CD4-positive, alpha-beta T cell (primary cell): ENCODE measurements at regions not wholly inside any gene's neighbourhood (a gene's known extent, or its start where the extent isn't known, plus 50 kb on each side); places are given as distances from the start of the nearest gene placed in this dataset.
"Not testable (repeated sequence)": the region's sequence is repeated elsewhere in the genome, so short reads cannot be mapped to it uniquely, and the experiment has no call there.

Source experiments
- ATAC-seq: fragments of 200-7000 bp; cut with Tn5 transposase; one replicate; pipeline ENCODE4 v1.10.0; 2022; ENCODE audit warnings: mild to moderate bottlenecking; ENCODE audit not compliant: poor library complexity
- CTCF ChIA-PET: fragments of 350-600 bp; sonication (Branson Sonifier 250); formaldehyde crosslinking; loops from one replicate; lab custom pipeline; 2021; ENCODE audit warnings: antibody characterized with exemption, inconsistent platforms; lab: Charles Lee
- POLR2A ChIA-PET: fragments of 350-600 bp; sonication (Branson Sonifier 250); formaldehyde crosslinking; loops from one replicate; lab custom pipeline; 2021; ENCODE audit warnings: antibody characterized with exemption, inconsistent platforms; lab: Charles Lee
- DNase-seq, 14 experiments: peaks; one replicate each; pipeline ENCODE4 v3.0.0-alpha.2; 2013 to 2020; ENCODE audit warnings: mixed read lengths in 2 of 14
- H3K27ac ChIP-seq, 2 donors: one replicate each; pipeline versions ENCODE4 v1.5.1 to v1.7.0; 2013; ENCODE audit warnings: low read length in 2 of 2, low read depth in 1 of 2, mild to moderate bottlenecking in 1 of 2
- H3K27me3 ChIP-seq, 2 experiments: 1 replicate in 1 of 2; 2 replicates in 1 of 2; pipeline versions ENCODE4 v1.6.1 to v1.7.0; 2013; ENCODE audit warnings: low read length in 2 of 2, control low read depth in 1 of 2, mild to moderate bottlenecking in 1 of 2, moderate library complexity in 1 of 2; ENCODE audit not compliant: insufficient read depth in 2 of 2, control insufficient read depth in 1 of 2
- H3K36me3 ChIP-seq: one replicate; pipeline ENCODE4 v1.6.1; 2013; ENCODE audit warnings: low read length, control low read depth; ENCODE audit not compliant: insufficient read depth
- H3K4me1 ChIP-seq: one replicate; pipeline ENCODE4 v1.6.1; 2013; ENCODE audit warnings: low read length, control low read depth; ENCODE audit not compliant: insufficient read depth
- H3K4me3 ChIP-seq: one replicate; pipeline ENCODE4 v1.5.1; 2013; ENCODE audit warnings: mild to moderate bottlenecking, low read length, moderate library complexity
- H3K9me3 ChIP-seq, 2 experiments: 1 replicate in 1 of 2; 2 replicates in 1 of 2; pipeline versions ENCODE4 v1.6.1 to v1.7.0; 2013; ENCODE audit warnings: low read length in 2 of 2, mild to moderate bottlenecking in 2 of 2, control low read depth in 1 of 2, moderate library complexity in 1 of 2; ENCODE audit not compliant: control insufficient read depth in 1 of 2, insufficient read depth in 1 of 2
- H3K27ac Mint-ChIP-seq: one replicate; pipeline ENCODE4 v1.8.0; 2020; ENCODE audit warnings: mixed read lengths
- H3K27me3 Mint-ChIP-seq: one replicate; pipeline ENCODE4 v1.8.0; 2021; ENCODE audit warnings: mixed read lengths
- H3K36me3 Mint-ChIP-seq: one replicate; pipeline ENCODE4 v1.8.0; 2021; ENCODE audit warnings: low read depth, mixed read lengths
- H3K4me1 Mint-ChIP-seq: one replicate; pipeline ENCODE4 v1.8.0; 2021; ENCODE audit warnings: low read depth, mixed read lengths
- H3K4me3 Mint-ChIP-seq: one replicate; pipeline ENCODE4 v1.8.0; 2020; ENCODE audit warnings: mild to moderate bottlenecking, mixed read lengths
- H3K9me3 Mint-ChIP-seq: one replicate; pipeline ENCODE4 v1.8.0; 2020; ENCODE audit warnings: mixed read lengths
- intact Hi-C, 2 experiments: fragments of 100-400 bp; cut with DNase I in 1 of 2; cut with micrococcal nuclease in 1 of 2; formaldehyde crosslinking; loops; one replicate each; pipeline versions ENCODE4 v1.15.1 to v1.9.0; 2023 to 2025; cut with DNase I, micrococcal nuclease
- TF ChIP-seq, protein P1 (sequence below): fragments of 200-600 bp; IDR thresholded peaks from one replicate; pipeline ENCODE4 v1.8.0; 2022; ENCODE audit warnings: antibody characterized with exemption, mild to moderate bottlenecking

DNA sequence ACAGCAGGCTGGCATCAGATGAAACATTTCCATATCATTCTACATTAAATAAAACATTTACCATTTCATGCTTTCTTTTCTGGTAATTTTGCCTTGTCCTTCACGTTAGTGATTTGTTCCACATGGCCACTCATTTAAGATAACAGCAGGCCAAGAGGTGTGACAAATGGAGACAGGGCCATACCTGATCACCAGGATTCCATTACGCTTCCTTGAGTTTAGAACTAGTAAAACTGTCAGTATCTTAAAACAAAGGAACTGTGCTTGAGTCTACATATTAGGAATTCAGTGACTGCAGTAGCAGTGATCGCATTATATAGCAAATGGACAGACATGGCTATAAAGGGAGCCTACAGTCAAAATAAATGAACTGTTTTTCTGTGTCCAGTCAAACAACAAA is 155.1 kb upstream of the FSHR start:
- H3K27ac Mint-ChIP-seq, result no peak overlapping the region
- H3K36me3 Mint-ChIP-seq, result no peaks in the 10 kb centered on the region
- H3K27me3 Mint-ChIP-seq, result no peaks in the 10 kb centered on the region
- DNase-seq, result no peak
- peaks cover 7% of the 10 kb centered on the region for H3K9me3 Mint-ChIP-seq
- no peak overlapping the region for H3K4me3 Mint-ChIP-seq
- H3K36me3 ChIP-seq, result no peaks in the 10 kb centered on the region
- TF ChIP-seq, protein P1, sequence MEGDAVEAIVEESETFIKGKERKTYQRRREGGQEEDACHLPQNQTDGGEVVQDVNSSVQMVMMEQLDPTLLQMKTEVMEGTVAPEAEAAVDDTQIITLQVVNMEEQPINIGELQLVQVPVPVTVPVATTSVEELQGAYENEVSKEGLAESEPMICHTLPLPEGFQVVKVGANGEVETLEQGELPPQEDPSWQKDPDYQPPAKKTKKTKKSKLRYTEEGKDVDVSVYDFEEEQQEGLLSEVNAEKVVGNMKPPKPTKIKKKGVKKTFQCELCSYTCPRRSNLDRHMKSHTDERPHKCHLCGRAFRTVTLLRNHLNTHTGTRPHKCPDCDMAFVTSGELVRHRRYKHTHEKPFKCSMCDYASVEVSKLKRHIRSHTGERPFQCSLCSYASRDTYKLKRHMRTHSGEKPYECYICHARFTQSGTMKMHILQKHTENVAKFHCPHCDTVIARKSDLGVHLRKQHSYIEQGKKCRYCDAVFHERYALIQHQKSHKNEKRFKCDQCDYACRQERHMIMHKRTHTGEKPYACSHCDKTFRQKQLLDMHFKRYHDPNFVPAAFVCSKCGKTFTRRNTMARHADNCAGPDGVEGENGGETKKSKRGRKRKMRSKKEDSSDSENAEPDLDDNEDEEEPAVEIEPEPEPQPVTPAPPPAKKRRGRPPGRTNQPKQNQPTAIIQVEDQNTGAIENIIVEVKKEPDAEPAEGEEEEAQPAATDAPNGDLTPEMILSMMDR, result no peak
- intact Hi-C loops, result no loop called here
- H3K9me3 ChIP-seq, result no peaks in the 10 kb centered on the region
- no peaks in the 10 kb centered on the region for H3K4me1 ChIP-seq
- CTCF ChIA-PET, result no interaction called here
- H3K4me3 ChIP-seq, result no peak overlapping the region
- H3K27me3 ChIP-seq, result no peaks in the 10 kb centered on the region
- no peak overlapping the region for H3K27ac ChIP-seq
- no peak for ATAC-seq
- POLR2A ChIA-PET, result no interaction called here
- no peaks in the 10 kb centered on the region for H3K4me1 Mint-ChIP-seq

DNA sequence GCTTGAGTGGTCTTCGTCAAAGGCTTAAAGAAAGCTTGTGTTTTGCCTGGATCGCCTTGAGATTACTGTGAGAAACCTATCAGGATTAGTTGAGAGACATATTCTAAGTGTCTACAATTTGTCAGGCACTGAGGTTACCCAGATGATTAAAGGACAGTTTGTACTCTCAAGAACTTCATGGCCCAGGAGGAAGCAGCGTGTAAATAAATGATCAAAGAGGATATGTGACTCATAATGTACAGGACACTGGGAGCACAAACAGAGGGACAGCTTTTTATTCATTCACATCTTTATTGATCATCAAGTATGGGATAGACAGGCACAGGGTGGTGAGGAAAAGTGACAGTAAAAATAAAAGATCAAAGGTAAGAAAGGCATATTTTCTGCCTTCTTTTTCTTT is 152.6 kb upstream of the FSHR start:
- H3K4me3 Mint-ChIP-seq, result no peak overlapping the region
- no peaks in the 10 kb centered on the region for H3K36me3 Mint-ChIP-seq
- POLR2A ChIA-PET, result no interaction called here

DNA sequence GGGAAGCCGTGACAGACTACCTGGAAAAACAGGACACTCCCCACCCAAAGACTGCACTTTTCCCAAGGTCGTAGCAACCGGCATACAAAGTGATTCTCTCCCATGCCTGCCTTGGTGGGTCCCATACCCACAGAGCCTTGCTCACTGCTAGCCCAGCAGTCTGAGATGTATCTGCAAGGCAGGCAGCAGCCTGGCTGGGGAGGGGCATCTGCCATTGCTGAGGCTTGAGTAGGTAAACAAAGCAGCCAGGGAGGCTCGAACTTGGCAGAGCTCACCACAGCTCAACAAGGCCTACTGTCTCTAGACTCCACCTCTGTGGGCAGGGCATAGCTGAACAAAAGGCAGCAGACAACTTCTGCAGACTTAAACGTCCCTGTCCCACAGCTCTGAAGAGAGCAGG is 144.4 kb upstream of the FSHR start:
- ATAC-seq, intact Hi-C loops, H3K36me3 ChIP-seq, DNase-seq, H3K9me3 ChIP-seq, H3K27ac Mint-ChIP-seq, H3K27me3 Mint-ChIP-seq, H3K4me3 ChIP-seq, H3K27me3 ChIP-seq, H3K9me3 Mint-ChIP-seq, H3K4me3 Mint-ChIP-seq, H3K36me3 Mint-ChIP-seq, POLR2A ChIA-PET, H3K27ac ChIP-seq, H3K4me1 ChIP-seq, H3K4me1 Mint-ChIP-seq: not testable (repeated sequence)
- CTCF ChIA-PET, result interaction anchor here (1.0 kb wide), 1 partner anchor 36 kb away, joined by 3 read pairs; no protein-coding TSS in a partner anchor

More for the DNA sequence above, 152.6 kb upstream of the FSHR start:
- Histone ChIP-seq H3K27ac (no peak overlapping the region), H3K4me3 (no peak overlapping the region), H3K27me3 (no peaks in the 10 kb centered on the region), H3K9me3 (no peaks in the 10 kb centered on the region), H3K36me3 (no peaks in the 10 kb centered on the region), H3K4me1 (no peaks in the 10 kb centered on the region)
- intact Hi-C loops, result no loop called here
- DNase-seq, result no peak
- H3K4me1 Mint-ChIP-seq, result no peaks in the 10 kb centered on the region
- CTCF ChIA-PET, result no interaction called here
- peaks cover 7% of the 10 kb centered on the region for H3K9me3 Mint-ChIP-seq
- ATAC-seq, result no peak
- TF ChIP-seq, protein P1, result no peak
- no peak overlapping the region for H3K27ac Mint-ChIP-seq
- no peaks in the 10 kb centered on the region for H3K27me3 Mint-ChIP-seq

DNA sequence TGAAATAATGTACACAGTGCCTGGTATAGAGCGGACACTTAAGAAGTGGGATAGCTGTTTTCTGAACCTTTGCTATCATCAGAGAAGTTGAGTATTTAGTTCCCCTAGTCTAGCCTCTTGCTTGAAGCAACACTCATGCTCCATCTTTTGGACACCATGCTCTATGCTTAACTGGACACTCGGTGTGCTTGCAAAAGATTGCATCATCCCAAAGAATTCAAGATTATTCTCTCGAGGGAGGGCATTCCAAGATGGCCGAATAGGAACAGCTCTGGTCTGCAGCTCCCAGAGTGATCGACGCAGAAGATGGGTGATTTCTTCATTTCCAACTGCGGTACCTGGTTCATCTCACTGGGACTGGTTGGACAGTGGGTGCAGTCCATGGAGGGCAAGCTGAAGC is 143.9 kb upstream of the FSHR start:
- Histone ChIP-seq H3K27me3 (no peaks in the 10 kb centered on the region), H3K27ac (no peak overlapping the region), H3K9me3 (no peaks in the 10 kb centered on the region), H3K36me3 (no peaks in the 10 kb centered on the region), H3K4me3 (no peak overlapping the region), H3K4me1 (no peaks in the 10 kb centered on the region)
- peaks cover 9% of the 10 kb centered on the region for H3K9me3 Mint-ChIP-seq
- no peaks in the 10 kb centered on the region for H3K4me1 Mint-ChIP-seq
- ATAC-seq (no peak), DNase-seq (no peak)
- H3K36me3 Mint-ChIP-seq, result no peaks in the 10 kb centered on the region
- POLR2A ChIA-PET, result no interaction called here
- intact Hi-C loops, result no loop called here
- TF ChIP-seq, protein P1, result no peak
- H3K27me3 Mint-ChIP-seq, result no peaks in the 10 kb centered on the region
- no peak overlapping the region for H3K4me3 Mint-ChIP-seq
- CTCF ChIA-PET, result interaction anchor here (1.0 kb wide), 1 partner anchor 37 kb away, joined by 3 read pairs; no protein-coding TSS in a partner anchor
- H3K27ac Mint-ChIP-seq, result no peak overlapping the region
